Uterus (tissue), 3 donors: ENCODE measurements at regions not wholly inside any gene's neighbourhood (a gene's known extent, or its start where the extent isn't known, plus 50 kb on each side); places are given as distances from the start of the nearest gene placed in this dataset.

ENCODE experiments used
- DNase-seq, 2 donors: peaks; one replicate each; pipeline ENCODE4 v3.0.0-alpha.2; 2019 to 2020
- H3K27ac ChIP-seq, 2 donors: fragments of 200-600 bp; sonication (generic); 1 replicate in 1 of 2; 2 replicates in 1 of 2; pipeline ENCODE4 v1.5.1; 2016 to 2018
- H3K27me3 ChIP-seq, 2 donors: fragments of 200-600 bp; sonication (generic); one replicate each; pipeline ENCODE4 v1.5.1; 2018 to 2019; ENCODE audit warnings: control low read depth in 1 of 2
- H3K36me3 ChIP-seq, 2 donors: fragments of 200-600 bp; sonication (generic); one replicate each; pipeline ENCODE4 v1.5.1; 2019; ENCODE audit warnings: control low read depth in 1 of 2
- H3K4me1 ChIP-seq, 2 donors: fragments of 200-600 bp; sonication (generic); one replicate each; pipeline ENCODE4 v1.5.1; 2018 to 2019; ENCODE audit warnings: control low read depth in 1 of 2
- H3K4me3 ChIP-seq, 2 donors: fragments of 200-600 bp; sonication (generic); 1 replicate in 1 of 2; 2 replicates in 1 of 2; pipeline ENCODE4 v1.5.1; 2018 to 2019; ENCODE audit warnings: mild to moderate bottlenecking in 1 of 2
- H3K9me3 ChIP-seq, 2 donors: fragments of 200-600 bp; sonication (generic); one replicate each; pipeline ENCODE4 v1.5.1; 2019; ENCODE audit warnings: control low read depth in 1 of 2
- CTCF ChIP-seq, 4 experiments: fragments of 200-600 bp in 2 of 4; fragments of 450-650 bp in 2 of 4; sonication (generic) in 2 of 4; IDR thresholded peaks; one replicate each; pipeline ENCODE4 v1.5.1; 2016 to 2019; ENCODE audit warnings: antibody characterized with exemption in 4 of 4, mild to moderate bottlenecking in 2 of 4, moderate library complexity in 1 of 4
- POLR2A ChIP-seq, 2 donors: fragments of 450-650 bp; IDR thresholded peaks; one replicate each; pipeline ENCODE4 v1.6.1; 2016; ENCODE audit warnings: antibody characterized with exemption in 2 of 2, mild to moderate bottlenecking in 1 of 2, moderate library complexity in 1 of 2
- intact Hi-C: fragments of 100-400 bp; cut with DNase I; formaldehyde crosslinking; loops from one replicate; pipeline ENCODE4 v1.15.1; 2023; ENCODE audit warnings: low total_unique reads
- donor health status: DM: yes; HTN: yes; CAD: no.

DNA sequence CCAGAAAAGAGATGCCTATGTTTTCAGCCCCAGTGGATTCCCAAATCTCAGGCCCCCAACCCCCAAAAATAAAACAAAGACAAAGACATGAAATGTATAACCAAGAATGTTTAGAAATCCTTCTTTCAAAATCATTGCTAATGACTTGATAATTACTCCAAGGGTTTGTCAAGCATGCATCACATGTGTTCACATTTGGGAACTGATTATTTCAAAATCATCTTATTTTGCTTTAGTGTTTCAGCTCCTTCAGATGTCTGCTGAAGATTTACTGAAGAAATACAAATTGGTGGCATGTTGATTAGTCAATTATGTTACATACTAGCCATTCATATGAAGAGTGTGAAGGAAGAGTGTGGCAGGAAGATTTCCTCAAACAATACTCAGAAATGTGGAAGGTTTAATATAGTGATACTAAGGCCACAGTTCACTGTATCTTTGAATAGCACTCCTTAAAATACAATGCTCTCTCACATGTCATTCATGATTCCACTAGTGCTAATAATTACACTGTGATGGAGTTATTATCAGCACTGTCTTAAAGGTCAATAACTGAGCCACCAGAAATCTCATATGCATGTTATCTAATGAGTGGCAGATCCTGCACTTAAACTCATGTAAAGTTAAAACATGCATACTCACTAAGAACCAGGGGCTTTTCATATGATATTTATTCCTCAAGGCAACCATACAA, 134.5 kb upstream of the TGFBR2 start:
- no peak overlapping the region for H3K4me3 ChIP-seq
- no peak overlapping the region for H3K27ac ChIP-seq
- intact Hi-C loops, result no loop called here

GRCh38 chr3:30473374-30474051, 132.9 kb upstream of the TGFBR2 start:
- no peak for TF ChIP-seq CTCF (IDR thresholded peaks at IDR 0.05)
- no peak for TF ChIP-seq POLR2A (IDR thresholded peaks at IDR 0.05)
- Histone ChIP-seq H3K27ac (no peak overlapping the region), H3K4me1 (no peaks in the 10 kb centered on the region), H3K9me3 (no peaks in the 10 kb centered on the region), H3K4me3 (no peak overlapping the region), H3K27me3 (no peaks in the 10 kb centered on the region), H3K36me3 (no peaks in the 10 kb centered on the region)
- intact Hi-C loops, result no loop called here
- peak in 1 of 2 donors; percentile 61 for DNase-seq

More for the DNA sequence above, 134.5 kb upstream of the TGFBR2 start:
- DNase-seq, result no peak
- Histone ChIP-seq H3K4me1 (no peaks in the 10 kb centered on the region), H3K36me3 (no peaks in the 10 kb centered on the region), H3K27me3 (no peaks in the 10 kb centered on the region), H3K9me3 (no peaks in the 10 kb centered on the region)
- TF ChIP-seq POLR2A (IDR thresholded peaks at IDR 0.05) (no peak), CTCF (IDR thresholded peaks at IDR 0.05) (no peak)

GRCh38 chr3:30474371-30474770, 132.0 kb upstream of the TGFBR2 start:
- intact Hi-C loops, result no loop called here
- no peak overlapping the region for H3K27ac ChIP-seq
- H3K4me1 ChIP-seq, result no peaks in the 10 kb centered on the region
- no peaks in the 10 kb centered on the region for H3K9me3 ChIP-seq
- TF ChIP-seq POLR2A (IDR thresholded peaks at IDR 0.05) (no peak), CTCF (IDR thresholded peaks at IDR 0.05) (no peak)
- H3K36me3 ChIP-seq, result no peaks in the 10 kb centered on the region
- no peaks in the 10 kb centered on the region for H3K27me3 ChIP-seq
- H3K4me3 ChIP-seq, result no peak overlapping the region
- no peak for DNase-seq

- Histone ChIP-seq H3K4me3 (no peak overlapping the region), H3K4me1 (no peaks in the 10 kb centered on the region), H3K27me3 (no peaks in the 10 kb centered on the region), H3K27ac (no peak overlapping the region), H3K9me3 (no peaks in the 10 kb centered on the region), H3K36me3 (no peaks in the 10 kb centered on the region)
- intact Hi-C loops, result no loop called here
- DNase-seq, result no peak
- TF ChIP-seq POLR2A (IDR thresholded peaks at IDR 0.05), result no peak
- TF ChIP-seq CTCF (IDR thresholded peaks at IDR 0.05), result no peak
Measured at GRCh38 chr3:30475038-30475808, 131.2 kb upstream of the TGFBR2 start.

- DNase-seq, result no peak
- no peaks in the 10 kb centered on the region for H3K9me3 ChIP-seq
- TF ChIP-seq CTCF (IDR thresholded peaks at IDR 0.05), result no peak
- no peak for TF ChIP-seq POLR2A (IDR thresholded peaks at IDR 0.05)
- H3K27ac ChIP-seq, result no peak overlapping the region
- H3K36me3 ChIP-seq, result no peaks in the 10 kb centered on the region
- intact Hi-C loops, result no loop called here
- H3K4me1 ChIP-seq, result no peaks in the 10 kb centered on the region
- H3K27me3 ChIP-seq, result no peaks in the 10 kb centered on the region
- no peak overlapping the region for H3K4me3 ChIP-seq
Measured at GRCh38 chr3:30475809-30476178, 130.6 kb upstream of the TGFBR2 start.
